GM12878 (cell line): ENCODE measurements at regions not wholly inside any gene's neighbourhood (a gene's known extent, or its start where the extent isn't known, plus 50 kb on each side); places are given as distances from the start of the nearest gene placed in this dataset.

Experiments used
- EP300 ChIP-seq, 2 experiments: fragments of 150-350 bp in 1 of 2; IDR thresholded peaks; 2 replicates each; pipeline ENCODE4 v1.6.1; 2011 to 2012; ENCODE audit warnings: low read depth in 2 of 2, low read length in 2 of 2, borderline replicate concordance in 1 of 2, improper control_type of control experiment in 1 of 2, inconsistent platforms in 1 of 2; ENCODE audit not compliant: control insufficient read depth in 1 of 2
- ETV6 ChIP-seq, 2 experiments: fragments of 450-650 bp in 1 of 2; IDR thresholded peaks in 1 of 2; conservative IDR thresholded peaks in 1 of 2; 2 replicates each; pipeline ENCODE4 v1.6.1; 2014; ENCODE audit warnings: antibody characterized with exemption in 1 of 2, borderline replicate concordance in 1 of 2, low read depth in 1 of 2, mild to moderate bottlenecking in 1 of 2, moderate library complexity in 1 of 2
- FOS ChIP-seq: IDR thresholded peaks from 3 replicates; pipeline ENCODE4 v1.6.1; 2011; ENCODE audit warnings: borderline replicate concordance; ENCODE audit not compliant: insufficient read length; ENCODE audit errors: extremely low read depth
- NFYA ChIP-seq: IDR thresholded peaks from 2 replicates; pipeline ENCODE4 v1.6.1; 2011; ENCODE audit warnings: low read depth, mild to moderate bottlenecking, low read length, improper control_type of control experiment, borderline replicate concordance
- POLR2A ChIP-seq: IDR thresholded peaks from 2 replicates; pipeline ENCODE4 v1.6.1; 2011; ENCODE audit warnings: low read depth, mild to moderate bottlenecking, low read length
- RAD21 ChIP-seq: IDR thresholded peaks from 2 replicates; pipeline ENCODE4 v1.6.1; 2011; ENCODE audit warnings: mild to moderate bottlenecking, low read depth, low read length, moderate library complexity; ENCODE audit not compliant: insufficient read depth
- SMC3 ChIP-seq: IDR thresholded peaks from 2 replicates; pipeline ENCODE4 v1.6.1; 2011; ENCODE audit warnings: low read length, improper control_type of control experiment, borderline replicate concordance
- SRF ChIP-seq, 2 experiments: IDR thresholded peaks; 2 replicates each; pipeline ENCODE4 v1.6.1; 2011; ENCODE audit warnings: low read depth in 2 of 2, low read length in 2 of 2, mild to moderate bottlenecking in 1 of 2, moderate library complexity in 1 of 2
- TAF1 ChIP-seq: IDR thresholded peaks from 2 replicates; pipeline ENCODE4 v1.6.1; 2011; ENCODE audit warnings: mild to moderate bottlenecking, low read depth, low read length, borderline replicate concordance
- TCF3 ChIP-seq: IDR thresholded peaks from 2 replicates; pipeline ENCODE4 v1.6.1; 2012; ENCODE audit warnings: low read depth, mild to moderate bottlenecking, low read length, borderline replicate concordance; ENCODE audit not compliant: insufficient read depth
- TCF7 ChIP-seq: IDR thresholded peaks from 2 replicates; pipeline ENCODE4 v1.6.1; 2014; ENCODE audit warnings: antibody characterized with exemption, borderline replicate concordance
- ZNF384 ChIP-seq: IDR thresholded peaks from 2 replicates; pipeline ENCODE4 v1.6.1; 2012; ENCODE audit warnings: low read depth, mild to moderate bottlenecking, low read length, improper control_type of control experiment, borderline replicate concordance
- TF ChIP-seq, protein P1 (sequence below): IDR thresholded peaks from 2 replicates; pipeline ENCODE4 v1.6.1; 2011; ENCODE audit warnings: low read depth, low read length, improper control_type of control experiment, borderline replicate concordance
- TF ChIP-seq, protein P2 (sequence below), 3 experiments: IDR thresholded peaks in 2 of 3; conservative IDR thresholded peaks in 1 of 3; 2 replicates each; pipeline ENCODE4 v1.5.1; 2011; ENCODE audit warnings: low read depth in 3 of 3, low read length in 3 of 3, mild to moderate bottlenecking in 3 of 3, control low read depth in 2 of 3, moderate library complexity in 2 of 3, inconsistent platforms in 1 of 3, mixed read lengths in 1 of 3; ENCODE audit not compliant: control insufficient read depth in 2 of 3, insufficient read depth in 1 of 3; ENCODE audit errors: extremely low read depth in 1 of 3

GRCh38 chr2:7962161-7962560 is 719.7 kb upstream of the ID2 start:
- TF ChIP-seq SMC3 (no peak), SRF (IDR thresholded peaks at IDR 0.05; ENCODE audit: low read depth in 2 of 2, low read length in 2 of 2) (no peak), FOS (no peak), TCF3 (no peak), TAF1 (no peak), ZNF384 (no peak), EP300 (IDR thresholded peaks at IDR 0.05; ENCODE audit: borderline replicate concordance in 1 of 2, control insufficient read depth in 1 of 2, low read depth in 2 of 2, low read length in 2 of 2) (no peak), ETV6 (conservative IDR thresholded peaks at IDR 0.05 in 1 of 2, IDR thresholded peaks at IDR 0.05 in 1 of 2; ENCODE audit: borderline replicate concordance in 1 of 2, low read depth in 1 of 2) (no peak), RAD21 (no peak), NFYA (no peak), POLR2A (no peak), TCF7 (no peak)
- TF ChIP-seq, protein P1, sequence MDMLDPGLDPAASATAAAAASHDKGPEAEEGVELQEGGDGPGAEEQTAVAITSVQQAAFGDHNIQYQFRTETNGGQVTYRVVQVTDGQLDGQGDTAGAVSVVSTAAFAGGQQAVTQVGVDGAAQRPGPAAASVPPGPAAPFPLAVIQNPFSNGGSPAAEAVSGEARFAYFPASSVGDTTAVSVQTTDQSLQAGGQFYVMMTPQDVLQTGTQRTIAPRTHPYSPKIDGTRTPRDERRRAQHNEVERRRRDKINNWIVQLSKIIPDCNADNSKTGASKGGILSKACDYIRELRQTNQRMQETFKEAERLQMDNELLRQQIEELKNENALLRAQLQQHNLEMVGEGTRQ, result no peak
- TF ChIP-seq, protein P2, sequence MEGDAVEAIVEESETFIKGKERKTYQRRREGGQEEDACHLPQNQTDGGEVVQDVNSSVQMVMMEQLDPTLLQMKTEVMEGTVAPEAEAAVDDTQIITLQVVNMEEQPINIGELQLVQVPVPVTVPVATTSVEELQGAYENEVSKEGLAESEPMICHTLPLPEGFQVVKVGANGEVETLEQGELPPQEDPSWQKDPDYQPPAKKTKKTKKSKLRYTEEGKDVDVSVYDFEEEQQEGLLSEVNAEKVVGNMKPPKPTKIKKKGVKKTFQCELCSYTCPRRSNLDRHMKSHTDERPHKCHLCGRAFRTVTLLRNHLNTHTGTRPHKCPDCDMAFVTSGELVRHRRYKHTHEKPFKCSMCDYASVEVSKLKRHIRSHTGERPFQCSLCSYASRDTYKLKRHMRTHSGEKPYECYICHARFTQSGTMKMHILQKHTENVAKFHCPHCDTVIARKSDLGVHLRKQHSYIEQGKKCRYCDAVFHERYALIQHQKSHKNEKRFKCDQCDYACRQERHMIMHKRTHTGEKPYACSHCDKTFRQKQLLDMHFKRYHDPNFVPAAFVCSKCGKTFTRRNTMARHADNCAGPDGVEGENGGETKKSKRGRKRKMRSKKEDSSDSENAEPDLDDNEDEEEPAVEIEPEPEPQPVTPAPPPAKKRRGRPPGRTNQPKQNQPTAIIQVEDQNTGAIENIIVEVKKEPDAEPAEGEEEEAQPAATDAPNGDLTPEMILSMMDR (IDR thresholded peaks at IDR 0.05 in 2 of 3, conservative IDR thresholded peaks at IDR 0.05 in 1 of 3; ENCODE audit: control insufficient read depth in 2 of 3, extremely low read depth in 1 of 3, insufficient read depth in 1 of 3, low read depth in 3 of 3, low read length in 3 of 3), result no peak
